Liver (tissue), 3 donors: ENCODE measurements at regions not wholly inside any gene's neighbourhood (a gene's known extent, or its start where the extent isn't known, plus 50 kb on each side); places are given as distances from the start of the nearest gene placed in this dataset.

ENCODE experiments used
- CTCF ChIP-seq: fragments of 150-350 bp; IDR thresholded peaks from 2 replicates; pipeline ENCODE4 v1.5.1; 2017; ENCODE audit warnings: improper control_type of control experiment, low read depth, low read length; ENCODE audit not compliant: missing input control
- FOXA1 ChIP-seq: IDR thresholded peaks from 2 replicates; pipeline ENCODE4 v1.6.1; 2016; ENCODE audit warnings: antibody characterized with exemption
- GABPA ChIP-seq, 2 donors: IDR thresholded peaks in 1 of 2; conservative IDR thresholded peaks in 1 of 2; 2 replicates each; pipeline ENCODE4 v1.6.1; 2016; ENCODE audit warnings: antibody characterized with exemption in 2 of 2, mild to moderate bottlenecking in 1 of 2, moderate library complexity in 1 of 2
- TAF1 ChIP-seq: conservative IDR thresholded peaks from 2 replicates; pipeline ENCODE4 v1.6.1; 2016; ENCODE audit warnings: antibody characterized with exemption, mild to moderate bottlenecking
- ZBTB33 ChIP-seq: IDR thresholded peaks from 2 replicates; pipeline ENCODE4 v1.6.1; 2016; ENCODE audit warnings: antibody characterized with exemption
- donor health status: healthy.
- donor health status: healthy.

- TF ChIP-seq CTCF = no peak
- TF ChIP-seq GABPA (IDR thresholded peaks at IDR 0.05 in 1 of 2, conservative IDR thresholded peaks at IDR 0.05 in 1 of 2) = no peak
- TF ChIP-seq ZBTB33 = no peak
- TF ChIP-seq FOXA1 = no peak
- TF ChIP-seq TAF1 = no peak
Measured at GRCh38 chr6:30800871-30801270, 56.5 kb upstream of the IER3 start.
